Aorta (tissue), 5 donors: ENCODE measurements at regions not wholly inside any gene's neighbourhood (a gene's known extent, or its start where the extent isn't known, plus 50 kb on each side); places are given as distances from the start of the nearest gene placed in this dataset.
"Not testable (repeated sequence)": the region's sequence is repeated elsewhere in the genome, so short reads cannot be mapped to it uniquely, and the experiment has no call there.

Experiments
- ATAC-seq: fragments of 200-7000 bp; cut with Tn5 transposase; one replicate; pipeline ENCODE4 v1.9.1; 2022; ENCODE audit warnings: moderate library complexity; ENCODE audit not compliant: low FRiP score
- DNase-seq, 2 donors: peaks; one replicate each; pipeline ENCODE4 v3.0.0-alpha.2; 2020
- H3K27ac ChIP-seq, 2 donors: one replicate each; pipeline ENCODE4 v1.5.1; 2013; ENCODE audit warnings: low read length in 2 of 2, mild to moderate bottlenecking in 2 of 2, moderate library complexity in 2 of 2, control low read depth in 1 of 2, inconsistent platforms in 1 of 2, low read depth in 1 of 2
- H3K27me3 ChIP-seq, 2 donors: one replicate each; pipeline ENCODE4 v1.6.1; 2013; ENCODE audit warnings: control low read depth in 1 of 2, low read length in 1 of 2, mild to moderate bottlenecking in 1 of 2, moderate library complexity in 1 of 2; ENCODE audit not compliant: insufficient read depth in 2 of 2, control insufficient read depth in 1 of 2
- H3K36me3 ChIP-seq, 2 donors: one replicate each; pipeline ENCODE4 v1.6.1; 2013; ENCODE audit warnings: control low read depth in 1 of 2, low read length in 1 of 2, mild to moderate bottlenecking in 1 of 2; ENCODE audit not compliant: insufficient read depth in 2 of 2, control insufficient read depth in 1 of 2
- H3K4me1 ChIP-seq, 2 donors: one replicate each; pipeline ENCODE4 v1.6.1; 2013; ENCODE audit warnings: low read length in 2 of 2, control low read depth in 1 of 2, mild to moderate bottlenecking in 1 of 2, moderate library complexity in 1 of 2; ENCODE audit not compliant: insufficient read depth in 2 of 2, control insufficient read depth in 1 of 2
- H3K4me3 ChIP-seq, 2 donors: one replicate each; pipeline ENCODE4 v1.5.1; 2013; ENCODE audit warnings: low read length in 2 of 2, control low read depth in 1 of 2, mild to moderate bottlenecking in 1 of 2
- H3K9me3 ChIP-seq: one replicate; pipeline ENCODE4 v1.6.1; 2013; ENCODE audit warnings: mild to moderate bottlenecking, low read length; ENCODE audit not compliant: control insufficient read depth
- WGBS, 2 donors: extraction: QIAGEN DNeasy Blood & Tissue Kit; methylation state at CpG; one replicate each; pipeline ENCODE4 v1.1.7; 2013; 5-methylcytosine and 5-hydroxymethylcytosine counted together
- intact Hi-C, 2 donors: fragments of 100-400 bp; cut with DNase I; formaldehyde crosslinking; loops; one replicate each; pipeline versions ENCODE4 v1.14.2 to v1.15.0; 2022
- donor health status: healthy with polysubstance abuse.
- donor health status: Bipolar disorder and iron deficiency.
- donor health status: DM: no; HTN: no; CAD: no.
- donor health status: DM: no; HTN: no; CAD: no.
- donor health status: DM: yes; HTN: yes; CAD: no.

- 37 to 38% methylated on average over 1 of the region's 1 CpG for WGBS, 2 donors
- DNase-seq, result no peak
- peaks cover 3 to 4% of the 10 kb centered on the region in 2 donors for H3K4me1 ChIP-seq
- no peaks in the 10 kb centered on the region for H3K27me3 ChIP-seq
- H3K9me3 ChIP-seq, result no peaks in the 10 kb centered on the region
- H3K27ac ChIP-seq, result no peak overlapping the region
- no peak overlapping the region for H3K4me3 ChIP-seq
- ATAC-seq, result no peak
- intact Hi-C loops, result no loop called here
- H3K36me3 ChIP-seq, result no peaks in the 10 kb centered on the region
Observed at GRCh38 chr5:72687288-72687687, 129.2 kb upstream of the TNPO1 start.

GRCh38 chr5:72682561-72682960 lies 133.9 kb upstream of the TNPO1 start:
- no peak overlapping the region for H3K27ac ChIP-seq
- no peaks in the 10 kb centered on the region for H3K36me3 ChIP-seq
- peaks cover 3 to 4% of the 10 kb centered on the region in 2 donors for H3K4me1 ChIP-seq
- H3K27me3 ChIP-seq, result no peaks in the 10 kb centered on the region
- WGBS, 2 donors, result 96% methylated on average over 2 of the region's 2 CpGs
- DNase-seq (no peak), ATAC-seq (no peak)
- H3K9me3 ChIP-seq, result no peaks in the 10 kb centered on the region
- intact Hi-C loops, result no loop called here
- H3K4me3 ChIP-seq, result no peak overlapping the region

- no peaks in the 10 kb centered on the region for H3K36me3 ChIP-seq
- ATAC-seq (no peak), DNase-seq (no peak)
- H3K4me3 ChIP-seq, result no peak overlapping the region
- H3K27ac ChIP-seq, result no peak overlapping the region
- peaks cover 0 to 3% of the 10 kb centered on the region in 2 donors for H3K4me1 ChIP-seq
- no peaks in the 10 kb centered on the region for H3K27me3 ChIP-seq
- intact Hi-C loops, result no loop called here
- no peaks in the 10 kb centered on the region for H3K9me3 ChIP-seq
- WGBS, 2 donors, result 87 to 89% methylated on average over 3 of the region's 3 CpGs
Observed at GRCh38 chr5:72681781-72682180, 134.7 kb upstream of the TNPO1 start.

- 78 to 85% methylated on average over 1 of the region's 1 CpG for WGBS, 2 donors
- H3K9me3 ChIP-seq, result no peaks in the 10 kb centered on the region
- intact Hi-C loops, result no loop called here
Observed at GRCh38 chr5:72677447-72677846, 139.0 kb upstream of the TNPO1 start.

GRCh38 chr5:72676831-72677230 lies 139.6 kb upstream of the TNPO1 start:
- ATAC-seq, H3K4me3 ChIP-seq, intact Hi-C loops, H3K4me1 ChIP-seq, DNase-seq, H3K36me3 ChIP-seq, H3K27ac ChIP-seq, H3K9me3 ChIP-seq, H3K27me3 ChIP-seq: not testable (repeated sequence)
- 88 to 90% methylated on average over 8 of the region's 8 CpGs for WGBS, 2 donors

More at GRCh38 chr5:72677447-72677846, 139.0 kb upstream of the TNPO1 start:
- ATAC-seq (no peak), DNase-seq (no peak)
- no peak overlapping the region for H3K27ac ChIP-seq
- no peak overlapping the region for H3K4me3 ChIP-seq
- no peaks in the 10 kb centered on the region for H3K4me1 ChIP-seq
- H3K27me3 ChIP-seq, result no peaks in the 10 kb centered on the region
- H3K36me3 ChIP-seq, result no peaks in the 10 kb centered on the region

- H3K4me1 ChIP-seq, result no peaks in the 10 kb centered on the region
- no peak overlapping the region for H3K4me3 ChIP-seq
- H3K36me3 ChIP-seq, result no peaks in the 10 kb centered on the region
- H3K27me3 ChIP-seq, result no peaks in the 10 kb centered on the region
- ATAC-seq (no peak), DNase-seq (no peak)
- intact Hi-C loops, result no loop called here
- H3K9me3 ChIP-seq, result peaks cover 2% of the 10 kb centered on the region
- no peak overlapping the region for H3K27ac ChIP-seq
Observed at GRCh38 chr5:72673623-72674022, 142.8 kb upstream of the TNPO1 start.

GRCh38 chr5:72673180-72673579 lies 143.3 kb upstream of the TNPO1 start:
- intact Hi-C loops, result no loop called here
- no peaks in the 10 kb centered on the region for H3K4me1 ChIP-seq
- DNase-seq, result no peak
- H3K27ac ChIP-seq, result no peak overlapping the region
- no peaks in the 10 kb centered on the region for H3K36me3 ChIP-seq
- no peak for ATAC-seq
- no peak overlapping the region for H3K4me3 ChIP-seq
- H3K27me3 ChIP-seq, result no peaks in the 10 kb centered on the region
- peaks cover 3% of the 10 kb centered on the region for H3K9me3 ChIP-seq

- intact Hi-C loops, result no loop called here
- Histone ChIP-seq H3K4me1 (no peaks in the 10 kb centered on the region), H3K9me3 (peaks cover 3% of the 10 kb centered on the region), H3K27me3 (no peaks in the 10 kb centered on the region), H3K4me3 (no peak overlapping the region), H3K36me3 (no peaks in the 10 kb centered on the region), H3K27ac (no peak overlapping the region)
- DNase-seq (no peak), ATAC-seq (no peak)
- WGBS, 2 donors, result 95 to 100% methylated on average over 1 of the region's 1 CpG
Observed at GRCh38 chr5:72667708-72668107, 148.8 kb upstream of the TNPO1 start.

- ATAC-seq (no peak), DNase-seq (no peak)
- 84% methylated on average over 7 of the region's 7 CpGs for WGBS, 2 donors
- no peaks in the 10 kb centered on the region for H3K36me3 ChIP-seq
- no peak overlapping the region for H3K4me3 ChIP-seq
- no peaks in the 10 kb centered on the region for H3K27me3 ChIP-seq
- intact Hi-C loops, result no loop called here
- H3K27ac ChIP-seq, result no peak overlapping the region
- H3K9me3 ChIP-seq, result no peaks in the 10 kb centered on the region
- H3K4me1 ChIP-seq, result no peaks in the 10 kb centered on the region
Observed at GRCh38 chr5:72662936-72663335, 153.5 kb upstream of the TNPO1 start.
